ENCODE measurements at regions not wholly inside any gene's neighbourhood (a gene's known extent, or its start where the extent isn't known, plus 50 kb on each side); places are given as distances from the start of the nearest gene placed in this dataset.
"Not testable (repeated sequence)": the region's sequence is repeated elsewhere in the genome, so short reads cannot be mapped to it uniquely, and the experiment has no call there.

DNA sequence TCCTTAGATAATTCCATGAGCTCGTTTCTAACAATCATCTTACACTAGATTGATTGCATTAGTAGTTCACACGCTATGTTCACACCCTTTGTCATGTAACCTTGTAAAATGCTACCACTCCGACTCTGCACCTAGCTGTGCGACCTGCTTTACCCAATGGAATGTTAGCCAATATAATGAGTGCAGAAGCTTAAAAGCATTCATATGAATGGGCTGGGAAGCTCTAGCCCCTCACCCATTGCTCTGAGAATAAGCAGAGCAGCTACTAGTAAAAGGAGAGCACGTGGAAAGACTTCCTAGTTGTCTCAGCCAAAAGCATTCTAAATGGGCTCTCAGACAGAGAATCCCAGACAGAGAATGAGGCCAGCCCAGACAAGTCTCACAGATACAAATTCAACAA is 410.6 kb upstream of the UBE2E2 start:
- no peak overlapping the region for H3K27ac Mint-ChIP-seq

GRCh38 chr3:22795917-22796316 is 407.2 kb upstream of the UBE2E2 start:
- CTCF ChIA-PET = no interaction called here
- Mint-ChIP-seq H3K27me3 (ENCODE audit: low read depth) (no peaks in the 10 kb centered on the region), H3K4me3 (no peak overlapping the region), H3K9me3 (peaks cover 1% of the 10 kb centered on the region), H3K36me3 (ENCODE audit: low read depth) (no peaks in the 10 kb centered on the region), H3K4me1 (ENCODE audit: low read depth) (no peaks in the 10 kb centered on the region), H3K27ac (no peak overlapping the region)
- intact Hi-C loops (cut with micrococcal nuclease) = no loop called here
- no peak for DNase-seq

More for the DNA sequence above, 410.6 kb upstream of the UBE2E2 start:
- intact Hi-C loops (cut with micrococcal nuclease) = no loop called here
- CTCF ChIA-PET = no interaction called here
- Mint-ChIP-seq H3K4me1 (ENCODE audit: low read depth) (no peaks in the 10 kb centered on the region), H3K4me3 (no peak overlapping the region), H3K36me3 (ENCODE audit: low read depth) (no peaks in the 10 kb centered on the region), H3K27me3 (ENCODE audit: low read depth) (no peaks in the 10 kb centered on the region), H3K9me3 (peaks cover 10% of the 10 kb centered on the region)
- no peak for DNase-seq

DNA sequence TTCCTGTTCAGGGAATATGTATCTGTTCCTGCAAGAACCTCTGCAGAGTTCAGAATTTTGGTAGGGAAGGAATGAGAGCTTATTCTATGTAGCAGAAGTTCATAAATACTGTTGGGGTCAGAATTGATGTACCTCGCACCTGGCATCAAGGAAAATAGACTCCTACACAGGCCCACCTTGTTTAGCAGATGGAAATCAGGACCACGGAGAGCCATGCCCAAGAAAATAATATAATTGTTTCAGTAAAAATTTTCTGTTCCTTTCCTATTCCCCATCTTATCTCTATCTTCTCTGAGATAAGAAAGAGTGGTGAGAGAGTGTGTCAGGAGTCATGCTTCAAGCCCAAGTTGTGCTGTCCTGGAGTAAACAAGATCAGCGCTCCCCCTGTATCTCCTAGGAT is 404.7 kb upstream of the UBE2E2 start:
- Mint-ChIP-seq H3K27me3 (ENCODE audit: low read depth) (no peaks in the 10 kb centered on the region), H3K9me3 (peaks cover 1% of the 10 kb centered on the region), H3K4me3 (no peak overlapping the region), H3K27ac (no peak overlapping the region), H3K4me1 (ENCODE audit: low read depth) (no peaks in the 10 kb centered on the region), H3K36me3 (ENCODE audit: low read depth) (no peaks in the 10 kb centered on the region)
- intact Hi-C loops (cut with micrococcal nuclease) = no loop called here
- no peak for DNase-seq
- CTCF ChIA-PET = no interaction called here

GRCh38 chr3:22819209-22819608 is 383.9 kb upstream of the UBE2E2 start:
- intact Hi-C loops (cut with micrococcal nuclease) = no loop called here
- no peaks in the 10 kb centered on the region for H3K36me3 Mint-ChIP-seq (ENCODE audit: low read depth)
- H3K4me1 Mint-ChIP-seq (ENCODE audit: low read depth) = no peaks in the 10 kb centered on the region
- H3K27ac Mint-ChIP-seq = no peak overlapping the region
- no peaks in the 10 kb centered on the region for H3K27me3 Mint-ChIP-seq (ENCODE audit: low read depth)
- DNase-seq = no peak
- H3K9me3 Mint-ChIP-seq = no peaks in the 10 kb centered on the region
- CTCF ChIA-PET = no interaction called here
- no peak overlapping the region for H3K4me3 Mint-ChIP-seq

DNA sequence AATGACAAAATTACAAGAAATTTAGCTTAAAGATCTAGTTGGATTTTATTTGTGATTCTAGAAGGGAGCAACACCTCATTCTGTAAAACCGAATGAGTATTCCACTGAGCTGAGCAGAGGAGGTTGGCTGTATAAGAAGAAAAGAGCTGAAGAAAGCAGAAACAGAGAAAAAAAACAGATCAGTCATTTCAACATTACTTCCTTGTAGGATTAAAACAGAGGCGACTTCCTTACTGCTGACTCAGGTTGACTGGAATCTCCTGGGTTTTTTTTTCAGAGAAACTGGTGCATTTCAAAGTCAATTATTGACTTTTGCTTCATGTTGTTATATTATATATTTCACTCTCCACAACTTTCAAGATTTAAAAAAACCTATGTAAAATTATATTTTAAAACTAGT is 368.1 kb upstream of the UBE2E2 start:
- CTCF ChIA-PET = no interaction called here

GRCh38 chr3:22836131-22836530 is 367.0 kb upstream of the UBE2E2 start:
- Mint-ChIP-seq H3K36me3 (ENCODE audit: low read depth) (no peaks in the 10 kb centered on the region), H3K9me3 (peaks cover 4% of the 10 kb centered on the region), H3K27me3 (ENCODE audit: low read depth) (no peaks in the 10 kb centered on the region), H3K4me3 (no peak overlapping the region), H3K4me1 (ENCODE audit: low read depth) (no peaks in the 10 kb centered on the region), H3K27ac (no peak overlapping the region)
- intact Hi-C loops (cut with micrococcal nuclease) = no loop called here
- CTCF ChIA-PET = no interaction called here
- no peak for DNase-seq

More for the DNA sequence above, 368.1 kb upstream of the UBE2E2 start:
- H3K27me3 Mint-ChIP-seq (ENCODE audit: low read depth) = no peaks in the 10 kb centered on the region
- H3K9me3 Mint-ChIP-seq = no peaks in the 10 kb centered on the region
- intact Hi-C loops (cut with micrococcal nuclease) = no loop called here
- no peak overlapping the region for H3K4me3 Mint-ChIP-seq
- no peaks in the 10 kb centered on the region for H3K36me3 Mint-ChIP-seq (ENCODE audit: low read depth)
- H3K27ac Mint-ChIP-seq = no peak overlapping the region
- DNase-seq = no peak
- no peaks in the 10 kb centered on the region for H3K4me1 Mint-ChIP-seq (ENCODE audit: low read depth)

DNA sequence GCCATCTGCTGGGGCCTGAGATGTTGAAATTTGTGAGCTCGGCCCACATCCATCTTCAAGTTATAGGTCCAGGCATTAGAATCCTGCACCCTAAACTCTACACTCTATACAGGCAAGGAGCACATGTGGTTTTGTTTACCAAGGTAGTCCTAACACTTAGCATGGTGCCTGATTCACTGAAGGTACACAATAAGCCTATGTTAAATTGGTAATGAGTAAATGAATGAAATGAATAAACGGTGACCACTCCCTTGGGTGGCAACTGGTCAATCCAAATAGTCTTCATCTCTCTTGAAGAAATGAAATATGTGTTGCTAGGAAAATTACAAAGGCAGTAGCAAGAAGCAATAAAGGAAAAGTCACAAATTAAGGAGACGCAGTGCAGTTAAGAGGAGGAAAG is 359.3 kb upstream of the UBE2E2 start:
- intact Hi-C loops (cut with micrococcal nuclease) = no loop called here
- Mint-ChIP-seq H3K4me3 (no peak overlapping the region), H3K27me3 (ENCODE audit: low read depth) (no peaks in the 10 kb centered on the region), H3K27ac (no peak overlapping the region), H3K9me3 (peaks cover 6% of the 10 kb centered on the region), H3K4me1 (ENCODE audit: low read depth) (no peaks in the 10 kb centered on the region), H3K36me3 (ENCODE audit: low read depth) (no peaks in the 10 kb centered on the region)
- no peak for DNase-seq
- CTCF ChIA-PET = no interaction called here

DNA sequence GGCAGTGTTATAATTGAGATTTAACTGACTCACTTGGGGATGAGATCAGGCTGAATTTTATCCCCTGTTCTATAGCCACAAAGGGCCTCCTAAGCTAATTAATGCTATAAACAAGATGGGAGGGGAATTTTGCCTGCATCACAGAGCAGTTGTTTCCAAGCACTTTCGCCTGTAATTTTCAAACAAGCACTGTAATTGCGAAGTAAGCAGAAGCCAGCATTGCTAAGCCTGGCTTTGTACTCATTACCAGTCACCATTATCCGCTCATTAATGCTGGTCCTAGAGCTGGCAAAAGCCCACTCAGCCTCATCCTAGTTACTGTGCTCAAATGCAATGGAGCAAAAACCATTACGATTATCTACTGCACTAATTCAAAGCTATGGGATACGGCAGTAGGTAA is 356.6 kb upstream of the UBE2E2 start:
- Mint-ChIP-seq H3K9me3 (peaks cover 3% of the 10 kb centered on the region), H3K4me1 (ENCODE audit: low read depth) (no peaks in the 10 kb centered on the region), H3K27ac (no peak overlapping the region), H3K36me3 (ENCODE audit: low read depth) (peaks cover 2% of the 10 kb centered on the region), H3K27me3 (ENCODE audit: low read depth) (no peaks in the 10 kb centered on the region), H3K4me3 (no peak overlapping the region)
- CTCF ChIA-PET = no interaction called here
- no peak for DNase-seq
- intact Hi-C loops (cut with micrococcal nuclease) = no loop called here

DNA sequence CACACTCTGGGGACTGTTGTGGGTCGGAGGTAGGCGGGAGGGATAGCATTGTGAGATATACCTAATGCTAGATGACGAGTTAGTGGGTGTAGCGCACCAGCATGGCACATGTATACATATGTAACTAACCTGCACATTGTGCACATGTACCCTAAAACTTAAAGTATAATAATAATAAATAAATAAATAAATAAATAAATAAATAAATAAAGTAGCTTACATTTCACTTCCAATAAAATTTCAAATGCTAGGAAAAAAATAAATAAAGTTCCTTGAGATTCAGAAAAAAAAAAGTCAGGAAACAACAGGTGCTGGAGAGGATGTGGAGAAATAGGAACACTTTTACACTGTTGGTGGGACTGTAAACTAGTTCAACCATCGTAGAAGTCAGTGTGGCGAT is 353.5 kb upstream of the UBE2E2 start:
- intact Hi-C loops (cut with micrococcal nuclease); H3K4me1 Mint-ChIP-seq (ENCODE audit: low read depth); CTCF ChIA-PET; H3K36me3 Mint-ChIP-seq (ENCODE audit: low read depth); H3K27me3 Mint-ChIP-seq (ENCODE audit: low read depth); H3K4me3 Mint-ChIP-seq; H3K9me3 Mint-ChIP-seq; DNase-seq; H3K27ac Mint-ChIP-seq: not testable (repeated sequence)

GRCh38 chr3:22856811-22857210 is 346.3 kb upstream of the UBE2E2 start:
- Mint-ChIP-seq H3K27ac (no peak overlapping the region), H3K36me3 (ENCODE audit: low read depth) (no peaks in the 10 kb centered on the region), H3K4me1 (ENCODE audit: low read depth) (no peaks in the 10 kb centered on the region), H3K9me3 (no peaks in the 10 kb centered on the region), H3K27me3 (ENCODE audit: low read depth) (no peaks in the 10 kb centered on the region), H3K4me3 (no peak overlapping the region)
- CTCF ChIA-PET = no interaction called here
- intact Hi-C loops (cut with micrococcal nuclease) = no loop called here
- DNase-seq = no peak

DNA sequence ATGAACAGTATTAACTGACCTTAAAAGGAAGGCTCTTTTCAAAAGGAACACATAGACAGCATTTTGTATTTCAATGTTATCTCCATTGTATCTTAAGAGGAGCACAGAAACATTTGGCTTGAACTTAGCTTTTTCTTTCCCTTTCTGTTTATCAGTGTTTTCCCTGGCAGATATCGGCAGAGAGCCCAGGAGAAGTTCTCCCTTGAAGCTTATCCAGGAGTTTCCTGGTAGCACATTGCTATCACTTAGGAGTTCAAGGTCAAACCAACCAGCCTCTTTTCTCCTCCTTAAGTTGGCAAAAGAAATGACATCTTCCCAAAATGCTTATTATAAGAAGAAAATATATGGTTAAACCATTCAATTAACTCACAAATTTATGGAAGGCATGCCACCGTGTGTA is 344.6 kb upstream of the UBE2E2 start:
- intact Hi-C loops (cut with micrococcal nuclease) = no loop called here
- Mint-ChIP-seq H3K27me3 (ENCODE audit: low read depth) (no peaks in the 10 kb centered on the region), H3K9me3 (no peaks in the 10 kb centered on the region), H3K27ac (no peak overlapping the region), H3K4me1 (ENCODE audit: low read depth) (no peaks in the 10 kb centered on the region), H3K36me3 (ENCODE audit: low read depth) (no peaks in the 10 kb centered on the region), H3K4me3 (no peak overlapping the region)
- CTCF ChIA-PET = interaction anchor here (1.0 kb wide), 1 partner anchor 59 kb away, joined by 3 read pairs; no protein-coding TSS in a partner anchor
- no peak for DNase-seq

DNA sequence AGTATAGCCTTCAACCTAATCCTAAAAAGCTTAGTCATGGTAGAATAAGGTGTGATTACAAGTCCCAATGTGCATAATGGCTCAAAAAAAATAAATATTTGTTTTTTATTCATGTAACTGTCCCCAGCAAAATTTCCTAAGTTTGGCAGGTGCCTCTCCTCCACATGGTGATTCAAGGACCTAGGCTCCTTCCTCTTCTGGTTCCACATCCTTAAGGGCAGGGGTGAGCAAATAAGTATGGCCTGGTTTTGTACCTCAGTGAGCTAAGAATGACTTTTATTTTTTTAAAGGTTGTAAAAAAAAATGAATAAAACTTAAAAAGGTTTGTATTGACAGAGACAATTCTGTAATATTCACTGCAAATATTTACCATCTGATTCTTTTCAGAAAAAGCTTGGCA is 343.5 kb upstream of the UBE2E2 start:
- CTCF ChIA-PET = no interaction called here
- Mint-ChIP-seq H3K27ac (no peak overlapping the region), H3K27me3 (ENCODE audit: low read depth) (peaks cover 3% of the 10 kb centered on the region), H3K36me3 (ENCODE audit: low read depth) (no peaks in the 10 kb centered on the region), H3K4me3 (no peak overlapping the region), H3K9me3 (no peaks in the 10 kb centered on the region), H3K4me1 (ENCODE audit: low read depth) (no peaks in the 10 kb centered on the region)
- DNase-seq = no peak
- intact Hi-C loops (cut with micrococcal nuclease) = no loop called here

GRCh38 chr3:22861426-22861825 is 341.7 kb upstream of the UBE2E2 start:
- Mint-ChIP-seq H3K4me1 (ENCODE audit: low read depth) (no peaks in the 10 kb centered on the region), H3K36me3 (ENCODE audit: low read depth) (no peaks in the 10 kb centered on the region), H3K9me3 (no peaks in the 10 kb centered on the region), H3K4me3 (no peak overlapping the region), H3K27ac (no peak overlapping the region), H3K27me3 (ENCODE audit: low read depth) (peaks cover 3% of the 10 kb centered on the region)
- CTCF ChIA-PET = no interaction called here
- intact Hi-C loops (cut with micrococcal nuclease) = no loop called here
- no peak for DNase-seq

DNA sequence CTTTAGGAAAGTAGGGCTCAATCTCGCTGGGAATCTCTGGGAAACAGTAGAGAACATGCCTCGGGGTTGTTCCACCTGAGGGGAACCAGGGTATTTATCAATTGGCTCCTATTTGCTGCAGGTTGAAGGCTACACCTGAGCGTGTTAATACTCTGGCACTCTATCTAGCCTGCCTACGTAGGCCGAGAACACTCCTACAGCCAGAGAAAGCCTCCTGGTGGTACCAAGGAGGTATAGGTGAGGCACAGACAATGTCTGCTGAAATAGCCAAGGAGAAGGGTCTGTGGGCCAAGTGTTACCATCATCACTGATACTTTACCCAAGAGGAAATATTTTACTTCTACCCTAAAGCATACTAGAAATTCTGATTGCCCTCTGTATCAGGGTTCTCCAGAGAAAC is 341.0 kb upstream of the UBE2E2 start:
- CTCF ChIA-PET = no interaction called here
- no peak overlapping the region for H3K27ac Mint-ChIP-seq
- no peaks in the 10 kb centered on the region for H3K9me3 Mint-ChIP-seq
- no peak overlapping the region for H3K4me3 Mint-ChIP-seq
- no peaks in the 10 kb centered on the region for H3K36me3 Mint-ChIP-seq (ENCODE audit: low read depth)
- H3K27me3 Mint-ChIP-seq (ENCODE audit: low read depth) = peaks cover 3% of the 10 kb centered on the region
- intact Hi-C loops (cut with micrococcal nuclease) = no loop called here
- no peaks in the 10 kb centered on the region for H3K4me1 Mint-ChIP-seq (ENCODE audit: low read depth)
- DNase-seq = no peak
